ENCODE measurements at regions not wholly inside any gene's neighbourhood (a gene's known extent, or its start where the extent isn't known, plus 50 kb on each side); places are given as distances from the start of the nearest gene placed in this dataset.

- H4K20me1 ChIP-seq (ENCODE audit: insufficient read depth, low read length), result no peaks in the 10 kb centered on the region
- peaks cover 0 to 9% of the 10 kb centered on the region in 2 experiments; a peak in 3 of 5 replicates for H3K27me3 ChIP-seq (ENCODE audit: control insufficient read depth in 1 of 2, insufficient read depth in 2 of 2, low read length in 2 of 2)
- POLR2A ChIA-PET, result interaction anchor here (1.0 to 1.7 kb wide), 2 partner anchors 510 to 511 kb away, joined by 3 to 8 read pairs; no protein-coding TSS in a partner anchor
- intact Hi-C loops (cut with micrococcal nuclease; ENCODE audit: unreplicated experiment) (loop anchor here (1.0 to 5.0 kb wide), 5 partner anchors 348 to 707 kb away; no protein-coding TSS in a partner anchor), in situ Hi-C loops (cut with HindIII; ENCODE audit: extremely low pct_ligation_motif_present, low pct_unique_long_range_greater_than_20kb) (loop anchor here (10.0 to 25.0 kb wide), 2 partner anchors 515 to 662 kb away; no protein-coding TSS in a partner anchor)
- no peak overlapping the region for H3K27ac ChIP-seq (ENCODE audit: extremely low read length, insufficient read depth, low read length)
- no peak overlapping the region for H3K4me2 ChIP-seq (ENCODE audit: low read depth, low read length)
- H3K36me3 ChIP-seq (replicated peaks in 1 of 2; ENCODE audit: control insufficient read depth in 1 of 2, insufficient read depth in 2 of 2, low read length in 2 of 2), result no peaks in the 10 kb centered on the region
- CTCF ChIA-PET (ENCODE audit: low intra/inter-chr PET ratio, low total read pairs), result interaction anchor here (0.9 to 2.0 kb wide), 3 partner anchors 456 to 706 kb away, joined by 3 to 11 read pairs (median 7); no protein-coding TSS in a partner anchor
- H3K4me3 ChIP-seq (replicated peaks in 1 of 3; ENCODE audit: insufficient read depth in 1 of 3, low read depth in 2 of 3, low read length in 3 of 3), result no peak overlapping the region
- 40% methylated on average over 5 of the region's 5 CpGs for WGBS (ENCODE audit: low lambda C conversion rate)
- TF ChIP-seq ZNF619 (CRISPR knock-in tag; IDR thresholded peaks at IDR 0.05), result no peak
- ATAC-seq (no peak), DNase-seq (ENCODE audit: low spot score) (no peak), FAIRE-seq (no peak)
- H3K4me1 ChIP-seq (ENCODE audit: insufficient read depth, low read length), result 0 out of 2 replicates have a peak, but pooled peaks cover 4% of the 10 kb centered on the region
- no peak overlapping the region for H2AFZ ChIP-seq (ENCODE audit: low read length)
- no peaks in the 10 kb centered on the region for H3K79me2 ChIP-seq (ENCODE audit: insufficient read depth, low read length)
- BruUV-seq (replicated peaks), result no TSS peak
- H3K9ac ChIP-seq (ENCODE audit: insufficient read depth, low read depth, low read length), result no peak overlapping the region
- H3K9me3 ChIP-seq (ENCODE audit: low read length), result no peaks in the 10 kb centered on the region
Measured at GRCh38 chr21:35399706-35400105, 350.6 kb upstream of the RUNX1 start.

DNA sequence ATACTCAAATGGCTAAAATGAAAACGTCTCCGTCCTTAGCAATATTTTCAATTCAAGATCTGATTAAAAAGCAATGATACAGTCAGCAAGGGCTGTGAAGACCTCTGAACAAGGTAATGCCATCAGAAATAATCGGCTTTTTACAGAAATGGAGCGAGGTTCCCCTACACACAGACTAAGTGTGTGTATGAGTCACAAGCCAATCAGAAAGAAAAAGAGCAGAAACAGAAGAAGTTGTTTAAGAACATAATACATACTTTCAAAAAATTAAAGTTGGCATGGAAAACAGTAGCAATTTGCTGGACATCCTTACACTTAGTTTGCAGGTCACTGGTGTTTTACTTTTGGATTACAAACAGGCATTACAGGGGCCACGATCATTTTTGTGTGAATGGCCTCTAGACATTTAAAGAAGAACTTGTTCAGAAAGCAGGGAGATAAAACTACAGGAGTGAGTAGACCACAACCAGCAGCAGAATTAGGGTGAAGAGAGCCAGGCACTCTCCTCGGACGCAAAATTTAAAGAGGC lies 350.0 kb upstream of the RUNX1 start:
- no peaks in the 10 kb centered on the region for H3K36me3 ChIP-seq (replicated peaks in 1 of 2; ENCODE audit: control insufficient read depth in 1 of 2, insufficient read depth in 2 of 2, low read length in 2 of 2)
- POLR2A ChIA-PET, result no interaction called here
- BruUV-seq (replicated peaks), result no TSS peak
- no peaks in the 10 kb centered on the region for H3K79me2 ChIP-seq (ENCODE audit: insufficient read depth, low read length)
- H3K27me3 ChIP-seq (ENCODE audit: control insufficient read depth in 1 of 2, insufficient read depth in 2 of 2, low read length in 2 of 2), result peaks cover 0 to 4% of the 10 kb centered on the region in 2 experiments; a peak in 3 of 5 replicates
- CTCF ChIA-PET (ENCODE audit: low intra/inter-chr PET ratio, low total read pairs), result interaction anchor here (2.0 kb wide), 1 partner anchor 706 kb away, joined by 7 read pairs; no protein-coding TSS in a partner anchor
- 0 out of 2 replicates have a peak, but pooled peaks cover 6% of the 10 kb centered on the region for H3K4me1 ChIP-seq (ENCODE audit: insufficient read depth, low read length)
- no peak overlapping the region for H3K4me3 ChIP-seq (replicated peaks in 1 of 3; ENCODE audit: insufficient read depth in 1 of 3, low read depth in 2 of 3, low read length in 3 of 3)
- H3K9me3 ChIP-seq (ENCODE audit: low read length), result no peaks in the 10 kb centered on the region
- H3K27ac ChIP-seq (ENCODE audit: extremely low read length, insufficient read depth, low read length), result no peak overlapping the region
- H4K20me1 ChIP-seq (ENCODE audit: insufficient read depth, low read length), result no peaks in the 10 kb centered on the region
- WGBS (ENCODE audit: low lambda C conversion rate), result 44% methylated on average over 7 of the region's 7 CpGs
- H2AFZ ChIP-seq (ENCODE audit: low read length), result no peak overlapping the region
- ATAC-seq (no peak), DNase-seq (ENCODE audit: low spot score) (no peak), FAIRE-seq (no peak)
- TF ChIP-seq TSC22D2 (CRISPR knock-in tag; IDR thresholded peaks at IDR 0.05; ENCODE audit: borderline replicate concordance) (no peak), MBNL3 (CRISPR knock-in tag; conservative IDR thresholded peaks at IDR 0.05) (no peak), ZNF251 (CRISPR knock-in tag; IDR thresholded peaks at IDR 0.05) (no peak), ZNF274 (CRISPR knock-in tag; IDR thresholded peaks at IDR 0.05) (no peak), NFKBIZ (CRISPR knock-in tag; IDR thresholded peaks at IDR 0.05) (no peak), DNMT3B (CRISPR knock-in tag; conservative IDR thresholded peaks at IDR 0.05) (no peak), ZHX2 (IDR thresholded peaks at IDR 0.05; ENCODE audit: low read depth) (no peak), ZHX2 (CRISPR knock-in tag; IDR thresholded peaks at IDR 0.05; ENCODE audit: borderline replicate concordance) (no peak), ESRRA (CRISPR knock-in tag; IDR thresholded peaks at IDR 0.05; ENCODE audit: low read depth) (no peak), ZNF768 (CRISPR knock-in tag; IDR thresholded peaks at IDR 0.05) (no peak), HNRNPL (IDR thresholded peaks at IDR 0.05; ENCODE audit: low read depth, low read length) (no peak)
- H3K4me2 ChIP-seq (ENCODE audit: low read depth, low read length), result no peak overlapping the region
- H3K9ac ChIP-seq (ENCODE audit: insufficient read depth, low read depth, low read length), result no peak overlapping the region
- in situ Hi-C loops (cut with HindIII; ENCODE audit: extremely low pct_ligation_motif_present, low pct_unique_long_range_greater_than_20kb), result no loop called here
- intact Hi-C loops (cut with micrococcal nuclease; ENCODE audit: unreplicated experiment), result no loop called here

All from HepG2 (cell line).